ENCODE measurements at regions not wholly inside any gene's neighbourhood (a gene's known extent, or its start where the extent isn't known, plus 50 kb on each side); places are given as distances from the start of the nearest gene placed in this dataset.

DNA sequence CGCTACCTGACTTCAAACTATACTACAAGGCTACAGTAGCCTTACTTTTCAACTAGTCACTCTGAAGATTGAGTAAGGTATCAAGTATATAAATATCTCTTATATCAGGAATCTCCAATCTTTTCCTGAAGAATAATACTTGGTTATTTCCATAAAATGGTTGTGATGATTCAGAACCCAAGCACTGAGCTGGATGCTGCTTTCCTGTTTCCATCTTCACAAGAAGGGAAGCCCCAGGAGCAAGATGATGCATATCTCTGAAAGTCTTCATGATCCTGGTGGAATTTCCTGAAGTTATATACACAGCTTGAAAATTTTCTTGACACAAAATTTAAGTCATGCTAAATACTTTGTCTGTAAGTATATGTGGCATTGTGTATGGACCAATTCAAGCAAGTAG, 243.9 kb upstream of the TANK start:
- H3K36me3 Mint-ChIP-seq = no peaks in the 10 kb centered on the region
- no peak overlapping the region for H3K4me3 Mint-ChIP-seq
- no peaks in the 10 kb centered on the region for H3K27me3 Mint-ChIP-seq
- DNase-seq = no peak
- no peaks in the 10 kb centered on the region for H3K9me3 Mint-ChIP-seq
- no peak overlapping the region for H3K27ac Mint-ChIP-seq
- no peaks in the 10 kb centered on the region for H3K4me1 Mint-ChIP-seq

DNA sequence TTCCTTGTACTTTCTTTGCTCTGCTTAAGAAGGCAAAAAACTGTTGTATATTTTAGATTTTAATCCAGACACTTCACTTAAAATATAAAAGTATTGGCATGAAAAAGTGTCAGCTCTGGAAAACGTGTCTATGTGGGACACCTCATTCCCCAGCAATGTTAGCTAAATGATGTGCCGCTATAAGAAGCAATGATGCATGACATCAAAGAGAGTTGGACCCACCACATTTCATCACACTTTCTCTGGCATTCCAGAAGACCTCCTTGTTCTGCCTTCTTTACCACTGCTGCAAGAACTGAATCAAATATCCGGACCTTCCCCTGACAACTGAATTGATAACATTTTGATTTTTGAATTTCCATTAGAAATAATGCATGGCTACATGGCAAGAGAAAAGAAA, 242.4 kb upstream of the TANK start:
- H3K27ac Mint-ChIP-seq = no peak overlapping the region
- H3K36me3 Mint-ChIP-seq = no peaks in the 10 kb centered on the region
- DNase-seq = no peak
- H3K9me3 Mint-ChIP-seq = no peaks in the 10 kb centered on the region
- H3K4me1 Mint-ChIP-seq = no peaks in the 10 kb centered on the region
- H3K27me3 Mint-ChIP-seq = no peaks in the 10 kb centered on the region
- no peak overlapping the region for H3K4me3 Mint-ChIP-seq

DNA sequence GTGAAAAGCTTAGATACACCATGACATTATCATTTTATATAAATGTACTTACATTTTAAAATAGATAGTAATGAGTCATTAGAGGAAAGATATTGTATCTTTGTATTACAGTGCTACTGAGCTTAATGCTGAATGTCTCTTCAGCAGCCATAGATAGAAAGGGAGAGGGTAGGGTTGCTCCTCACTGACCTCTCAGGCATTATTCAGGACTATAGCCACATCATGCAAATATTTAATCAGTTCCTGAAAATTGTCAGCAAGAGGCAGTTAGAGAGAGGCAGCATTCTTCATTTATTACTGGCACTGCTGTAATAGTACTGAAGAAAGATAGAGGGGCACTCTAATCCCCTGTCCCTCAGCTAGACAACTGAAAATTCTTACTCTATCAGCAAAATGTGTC, 242.0 kb upstream of the TANK start:
- Mint-ChIP-seq H3K27me3 (no peaks in the 10 kb centered on the region), H3K4me1 (no peaks in the 10 kb centered on the region), H3K4me3 (no peak overlapping the region), H3K36me3 (no peaks in the 10 kb centered on the region), H3K9me3 (no peaks in the 10 kb centered on the region), H3K27ac (no peak overlapping the region)
- DNase-seq = no peak

- H3K4me3 Mint-ChIP-seq = no peak overlapping the region
- no peaks in the 10 kb centered on the region for H3K27me3 Mint-ChIP-seq
- no peaks in the 10 kb centered on the region for H3K36me3 Mint-ChIP-seq
Measured at GRCh38 chr2:160918906-160919503, 241.2 kb upstream of the TANK start.

GRCh38 chr2:160920061-160920460, 240.2 kb upstream of the TANK start:
- Mint-ChIP-seq H3K27me3 (no peaks in the 10 kb centered on the region), H3K4me1 (no peaks in the 10 kb centered on the region), H3K9me3 (no peaks in the 10 kb centered on the region), H3K36me3 (no peaks in the 10 kb centered on the region), H3K27ac (no peak overlapping the region), H3K4me3 (no peak overlapping the region)
- no peak for DNase-seq

More at GRCh38 chr2:160918906-160919503, 241.2 kb upstream of the TANK start:
- DNase-seq = peak; percentile 14
- Mint-ChIP-seq H3K4me1 (no peaks in the 10 kb centered on the region), H3K9me3 (no peaks in the 10 kb centered on the region), H3K27ac (no peak overlapping the region)

DNA sequence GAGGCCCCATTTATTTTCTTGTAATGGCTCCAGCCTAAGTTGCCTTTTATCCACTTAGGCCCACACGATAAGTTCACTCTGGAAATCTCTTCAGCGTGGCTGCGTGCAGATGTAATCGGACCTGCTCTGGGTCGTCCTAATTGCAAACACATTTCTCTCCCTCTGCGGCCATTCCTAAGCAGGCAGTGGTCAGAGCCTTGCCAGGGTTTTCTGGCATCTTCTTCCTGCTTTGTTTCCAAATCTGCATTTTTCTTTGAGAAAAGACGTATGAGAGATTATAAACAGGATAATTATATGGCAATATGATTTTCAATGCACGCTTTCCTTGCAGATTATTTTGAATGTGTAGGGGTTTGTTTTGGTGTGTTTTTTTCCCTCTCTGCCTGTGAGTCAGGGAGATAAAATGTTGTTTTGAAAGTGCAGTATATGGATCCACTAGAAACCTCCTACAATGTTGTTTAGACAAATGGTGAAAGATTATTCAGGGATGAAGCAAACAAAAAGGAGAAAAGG, 239.4 kb upstream of the TANK start:
- no peak for DNase-seq
- Mint-ChIP-seq H3K9me3 (no peaks in the 10 kb centered on the region), H3K4me3 (no peak overlapping the region), H3K27me3 (no peaks in the 10 kb centered on the region), H3K36me3 (no peaks in the 10 kb centered on the region), H3K27ac (no peak overlapping the region), H3K4me1 (no peaks in the 10 kb centered on the region)

DNA sequence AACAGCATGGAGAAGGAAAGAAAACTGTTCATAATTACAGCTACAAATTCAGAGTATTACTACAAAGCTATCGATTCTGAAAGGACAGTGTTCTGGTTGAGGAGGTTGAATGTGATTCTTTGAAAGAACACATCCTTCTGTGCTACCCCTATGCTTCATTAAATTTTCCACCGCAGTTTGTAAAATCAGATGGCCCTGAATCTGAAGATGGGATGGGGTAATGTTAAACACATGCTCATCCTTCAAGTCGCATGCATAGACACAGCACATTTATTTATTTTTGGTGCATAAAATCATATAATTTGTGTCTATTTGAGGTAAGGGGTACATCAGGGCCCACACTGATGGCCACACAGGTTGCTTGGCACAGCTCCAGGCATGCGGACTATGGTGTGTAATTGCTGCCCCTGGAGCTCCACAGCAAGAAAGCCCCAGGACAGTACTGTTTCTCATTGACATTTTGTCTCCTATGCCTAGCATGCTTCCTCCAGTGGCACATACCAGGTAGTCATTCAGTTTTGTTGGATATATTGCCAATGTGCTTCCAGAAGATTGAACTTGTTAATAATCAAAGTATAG, 238.8 kb upstream of the TANK start:
- no peak for DNase-seq
- no peaks in the 10 kb centered on the region for H3K27me3 Mint-ChIP-seq
- no peaks in the 10 kb centered on the region for H3K36me3 Mint-ChIP-seq
- H3K27ac Mint-ChIP-seq = no peak overlapping the region
- no peak overlapping the region for H3K4me3 Mint-ChIP-seq
- H3K4me1 Mint-ChIP-seq = no peaks in the 10 kb centered on the region
- H3K9me3 Mint-ChIP-seq = no peaks in the 10 kb centered on the region

DNA sequence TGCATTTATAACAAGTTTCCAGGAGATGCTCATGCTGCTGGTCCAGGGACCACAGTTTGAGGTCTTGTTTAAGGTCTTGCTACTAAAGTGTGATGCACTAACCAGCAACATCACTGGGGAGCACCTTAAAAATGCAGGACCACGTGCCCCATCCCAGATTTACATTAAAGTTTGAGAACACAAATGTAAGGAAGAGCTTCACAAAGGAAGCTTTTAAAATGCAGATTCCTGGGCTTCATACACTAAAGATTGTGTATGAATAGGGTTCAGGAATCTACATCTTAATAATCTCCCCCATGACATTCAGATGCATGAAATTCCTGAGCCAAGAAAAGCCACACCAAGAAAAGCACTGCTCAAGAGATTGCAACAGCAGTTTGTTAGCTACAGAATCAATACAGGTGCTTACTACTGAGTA, 235.3 kb upstream of the TANK start:
- H3K27me3 Mint-ChIP-seq = no peaks in the 10 kb centered on the region
- H3K4me3 Mint-ChIP-seq = no peak overlapping the region
- H3K4me1 Mint-ChIP-seq = no peaks in the 10 kb centered on the region
- H3K36me3 Mint-ChIP-seq = no peaks in the 10 kb centered on the region
- DNase-seq = no peak
- no peak overlapping the region for H3K27ac Mint-ChIP-seq
- no peaks in the 10 kb centered on the region for H3K9me3 Mint-ChIP-seq

GRCh38 chr2:160925956-160926355, 234.3 kb upstream of the TANK start:
- H3K9me3 Mint-ChIP-seq = no peaks in the 10 kb centered on the region
- H3K27ac Mint-ChIP-seq = no peak overlapping the region

GRCh38 chr2:160927324-160927723, 232.9 kb upstream of the TANK start:
- Mint-ChIP-seq H3K9me3 (no peaks in the 10 kb centered on the region), H3K27me3 (no peaks in the 10 kb centered on the region), H3K4me3 (no peak overlapping the region), H3K27ac (no peak overlapping the region), H3K4me1 (no peaks in the 10 kb centered on the region), H3K36me3 (no peaks in the 10 kb centered on the region)
- DNase-seq = no peak

More at GRCh38 chr2:160925956-160926355, 234.3 kb upstream of the TANK start:
- no peak for DNase-seq
- Mint-ChIP-seq H3K4me1 (no peaks in the 10 kb centered on the region), H3K4me3 (no peak overlapping the region), H3K27me3 (no peaks in the 10 kb centered on the region), H3K36me3 (no peaks in the 10 kb centered on the region)

- no peaks in the 10 kb centered on the region for H3K4me1 Mint-ChIP-seq
- H3K27me3 Mint-ChIP-seq = no peaks in the 10 kb centered on the region
- no peak overlapping the region for H3K27ac Mint-ChIP-seq
- H3K36me3 Mint-ChIP-seq = no peaks in the 10 kb centered on the region
- no peaks in the 10 kb centered on the region for H3K9me3 Mint-ChIP-seq
- no peak overlapping the region for H3K4me3 Mint-ChIP-seq
- DNase-seq = no peak
Measured at GRCh38 chr2:160928854-160929301, 231.3 kb upstream of the TANK start.

GRCh38 chr2:160931531-160931930, 228.7 kb upstream of the TANK start:
- Mint-ChIP-seq H3K4me1 (peaks cover 1% of the 10 kb centered on the region), H3K9me3 (no peaks in the 10 kb centered on the region), H3K27me3 (no peaks in the 10 kb centered on the region), H3K27ac (no peak overlapping the region), H3K4me3 (no peak overlapping the region), H3K36me3 (no peaks in the 10 kb centered on the region)
- DNase-seq = no peak

- no peak for DNase-seq
- Mint-ChIP-seq H3K36me3 (no peaks in the 10 kb centered on the region), H3K27me3 (no peaks in the 10 kb centered on the region), H3K27ac (no peak overlapping the region), H3K4me1 (peaks cover 1% of the 10 kb centered on the region), H3K9me3 (no peaks in the 10 kb centered on the region), H3K4me3 (no peak overlapping the region)
Measured at GRCh38 chr2:160932960-160933359, 227.3 kb upstream of the TANK start.

GRCh38 chr2:160934263-160934662, 226.0 kb upstream of the TANK start:
- Mint-ChIP-seq H3K9me3 (no peaks in the 10 kb centered on the region), H3K36me3 (no peaks in the 10 kb centered on the region), H3K4me1 (peaks cover 1% of the 10 kb centered on the region), H3K27me3 (no peaks in the 10 kb centered on the region), H3K4me3 (no peak overlapping the region), H3K27ac (no peak overlapping the region)
- DNase-seq = no peak

DNA sequence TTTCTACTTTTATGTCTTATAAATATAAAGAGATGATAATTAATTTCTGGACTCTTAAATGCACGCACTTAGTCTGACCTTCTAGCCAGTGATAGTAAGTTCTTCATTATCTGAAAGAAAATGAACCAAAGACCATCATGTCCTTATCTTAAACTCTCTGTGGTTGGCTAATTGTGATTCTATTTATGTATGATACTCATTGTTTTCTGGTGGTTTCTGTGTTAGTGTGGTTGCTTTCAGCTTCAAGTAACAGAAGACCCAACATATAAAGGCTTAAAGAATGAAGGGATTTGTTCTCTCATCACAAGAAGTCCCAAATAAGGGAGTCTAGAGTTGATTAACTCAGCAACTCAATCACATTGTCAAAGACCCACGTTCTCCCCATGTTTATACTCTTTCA, 225.2 kb upstream of the TANK start:
- no peak overlapping the region for H3K4me3 Mint-ChIP-seq
- no peak overlapping the region for H3K27ac Mint-ChIP-seq
- H3K27me3 Mint-ChIP-seq = no peaks in the 10 kb centered on the region
- peaks cover 1% of the 10 kb centered on the region for H3K4me1 Mint-ChIP-seq
- no peaks in the 10 kb centered on the region for H3K9me3 Mint-ChIP-seq
- no peaks in the 10 kb centered on the region for H3K36me3 Mint-ChIP-seq
- no peak for DNase-seq
